ENCODE measurements at regions not wholly inside any gene's neighbourhood (a gene's known extent, or its start where the extent isn't known, plus 50 kb on each side); places are given as distances from the start of the nearest gene placed in this dataset.

DNA sequence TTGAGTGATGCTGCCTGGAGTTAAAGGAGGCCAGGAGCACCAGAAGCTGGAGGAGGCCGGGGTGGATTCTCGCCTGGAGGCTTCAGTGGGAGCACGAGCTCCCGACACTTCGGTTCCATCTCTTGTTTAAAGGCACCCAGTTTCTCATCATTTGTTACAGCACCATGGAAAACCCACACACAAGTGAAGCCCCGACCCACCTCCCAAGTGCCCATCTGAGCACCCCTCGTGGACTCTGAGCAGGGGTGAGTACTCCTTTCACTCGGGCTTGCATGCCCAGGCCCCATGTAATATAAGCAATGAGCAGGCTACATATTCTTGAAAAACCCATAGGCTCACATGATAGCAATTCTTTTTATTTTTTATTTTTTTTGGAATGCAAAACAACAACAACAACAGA, 196.9 kb upstream of the MAF start:
- TF ChIP-seq POLR2AphosphoS5 (IDR thresholded peaks at IDR 0.05; ENCODE audit: low read depth, low read length) (no peak), POLR2A (IDR thresholded peaks at IDR 0.05; ENCODE audit: low read depth, low read length) (no peak), TAF1 (IDR thresholded peaks at IDR 0.05; ENCODE audit: low read depth, low read length) (no peak), SPI1 (IDR thresholded peaks at IDR 0.05; ENCODE audit: low read depth, low read length) (no peak), POU2F2 (IDR thresholded peaks at IDR 0.05; ENCODE audit: low read depth, low read length) (no peak), PAX5 (IDR thresholded peaks at IDR 0.05; ENCODE audit: insufficient read depth, low read length, severe bottlenecking) (no peak)
